DOHH2 (cell line): ENCODE measurements at regions not wholly inside any gene's neighbourhood (a gene's known extent, or its start where the extent isn't known, plus 50 kb on each side); places are given as distances from the start of the nearest gene placed in this dataset.
"Not testable (repeated sequence)": the region's sequence is repeated elsewhere in the genome, so short reads cannot be mapped to it uniquely, and the experiment has no call there.

Experiments used
- H3F3A ChIP-seq: fragments of 200-600 bp; sonication (generic), shearing (Covaris generic); 2 replicates; pipeline ENCODE4 v1.6.0; 2016; ENCODE audit warnings: antibody characterized with exemption, mild to moderate bottlenecking; ENCODE audit not compliant: control insufficient read depth, insufficient read depth
- H3K27ac ChIP-seq: fragments of 200-600 bp; sonication (generic); 2 replicates; pipeline ENCODE4 v1.5.1; 2014; ENCODE audit warnings: low read depth, mild to moderate bottlenecking, low read length, moderate library complexity
- H3K27me3 ChIP-seq: fragments of 200-600 bp; sonication (generic); 2 replicates; pipeline ENCODE4 v1.6.1; 2014; ENCODE audit warnings: mild to moderate bottlenecking, low read length, mixed read lengths; ENCODE audit not compliant: control insufficient read depth
- H3K36me3 ChIP-seq: fragments of 200-600 bp; sonication (generic); 2 replicates; pipeline ENCODE4 v1.6.1; 2014; ENCODE audit warnings: mild to moderate bottlenecking, low read length, moderate library complexity, mixed read lengths; ENCODE audit not compliant: control insufficient read depth
- H3K4me1 ChIP-seq: fragments of 200-600 bp; sonication (generic); 2 replicates; pipeline ENCODE4 v1.6.1; 2014; ENCODE audit warnings: mild to moderate bottlenecking, low read length, mixed read lengths; ENCODE audit not compliant: control insufficient read depth
- H3K4me2 ChIP-seq: fragments of 200-600 bp; sonication (generic); 2 replicates; pipeline ENCODE4 v1.6.0; 2014; ENCODE audit warnings: mild to moderate bottlenecking, low read length, moderate library complexity
- H3K4me3 ChIP-seq: fragments of 200-600 bp; sonication (generic); 2 replicates; pipeline ENCODE4 v1.5.1; 2014; ENCODE audit warnings: mild to moderate bottlenecking, low read length, mixed read lengths
- H3K79me2 ChIP-seq: fragments of 200-600 bp; sonication (generic); 2 replicates; pipeline ENCODE4 v1.6.1; 2014; ENCODE audit warnings: mild to moderate bottlenecking, low read length, mixed read lengths; ENCODE audit not compliant: control insufficient read depth
- H3K9me2 ChIP-seq: fragments of 200-600 bp; sonication (generic); replicated peaks from 2 replicates; pipeline ENCODE4 v1.6.1; 2014; ENCODE audit warnings: mild to moderate bottlenecking, low read length, mixed read lengths; ENCODE audit not compliant: control insufficient read depth
- H3K9me3 ChIP-seq: fragments of 200-600 bp; sonication (generic); 2 replicates; pipeline ENCODE4 v1.6.1; 2014; ENCODE audit warnings: antibody characterized with exemption, low read length, mixed read lengths; ENCODE audit not compliant: control insufficient read depth, insufficient read depth
- H4K20me1 ChIP-seq: fragments of 200-600 bp; sonication (generic); 2 replicates; pipeline ENCODE4 v1.6.0; 2014; ENCODE audit warnings: low read depth, mild to moderate bottlenecking, antibody characterized with exemption, low read length, moderate library complexity; ENCODE audit not compliant: control insufficient read depth, insufficient read depth
- CTCF ChIP-seq: fragments of 200-600 bp; sonication (generic); IDR thresholded peaks from one replicate; pipeline ENCODE4 v1.5.1; 2014; ENCODE audit warnings: antibody characterized with exemption, mild to moderate bottlenecking, low read depth, low read length; ENCODE audit not compliant: poor library complexity, severe bottlenecking
- EZH2phosphoT487 ChIP-seq: fragments of 200-600 bp; sonication (generic); IDR thresholded peaks from 2 replicates; pipeline ENCODE4 v1.6.1; 2017; ENCODE audit warnings: borderline replicate concordance, mild to moderate bottlenecking, antibody characterized with exemption, low read length, moderate library complexity, mixed read lengths

GRCh38 chr6:140001821-140002341 lies 627.4 kb upstream of the CITED2 start:
- no peaks in the 10 kb centered on the region for H4K20me1 ChIP-seq
- TF ChIP-seq EZH2phosphoT487 (no peak), CTCF (no peak)
- H3K27me3 ChIP-seq, result no peaks in the 10 kb centered on the region
- H3K27ac ChIP-seq, result no peak overlapping the region
- no peak overlapping the region for H3K4me2 ChIP-seq
- no peaks in the 10 kb centered on the region for H3F3A ChIP-seq
- H3K9me2 ChIP-seq, result no peaks in the 10 kb centered on the region
- no peaks in the 10 kb centered on the region for H3K9me3 ChIP-seq
- no peaks in the 10 kb centered on the region for H3K79me2 ChIP-seq
- H3K4me1 ChIP-seq, result no peaks in the 10 kb centered on the region
- H3K4me3 ChIP-seq, result no peak overlapping the region
- H3K36me3 ChIP-seq, result no peaks in the 10 kb centered on the region

GRCh38 chr6:140001005-140001404 lies 626.6 kb upstream of the CITED2 start:
- no peaks in the 10 kb centered on the region for H3K27me3 ChIP-seq
- H3K36me3 ChIP-seq, result no peaks in the 10 kb centered on the region
- H3K79me2 ChIP-seq, result no peaks in the 10 kb centered on the region
- H3K27ac ChIP-seq, result no peak overlapping the region
- H3K4me1 ChIP-seq, result no peaks in the 10 kb centered on the region
- no peaks in the 10 kb centered on the region for H4K20me1 ChIP-seq
- no peak for TF ChIP-seq EZH2phosphoT487
- TF ChIP-seq CTCF, result no peak
- H3F3A ChIP-seq, result no peaks in the 10 kb centered on the region
- H3K9me2 ChIP-seq, result no peaks in the 10 kb centered on the region
- no peaks in the 10 kb centered on the region for H3K9me3 ChIP-seq
- no peak overlapping the region for H3K4me2 ChIP-seq
- no peak overlapping the region for H3K4me3 ChIP-seq

GRCh38 chr6:139999661-140000060 lies 625.2 kb upstream of the CITED2 start:
- H3K36me3 ChIP-seq, H3K4me3 ChIP-seq, H4K20me1 ChIP-seq, H3F3A ChIP-seq, H3K4me2 ChIP-seq, H3K27ac ChIP-seq, H3K27me3 ChIP-seq, H3K4me1 ChIP-seq, H3K9me2 ChIP-seq, H3K9me3 ChIP-seq, H3K79me2 ChIP-seq: not testable (repeated sequence)

- not testable (repeated sequence) for H3K9me2 ChIP-seq
Observed at GRCh38 chr6:139998478-139998877, 624.0 kb upstream of the CITED2 start.

More at GRCh38 chr6:139998478-139998877, 624.0 kb upstream of the CITED2 start:
- not testable (repeated sequence) for H3K27me3 ChIP-seq, H4K20me1 ChIP-seq, H3F3A ChIP-seq, H3K79me2 ChIP-seq, H3K4me3 ChIP-seq, H3K4me1 ChIP-seq, H3K4me2 ChIP-seq, H3K36me3 ChIP-seq, H3K27ac ChIP-seq, H3K9me3 ChIP-seq
